H1 (cell line): ENCODE measurements at regions not wholly inside any gene's neighbourhood (a gene's known extent, or its start where the extent isn't known, plus 50 kb on each side); places are given as distances from the start of the nearest gene placed in this dataset.
A peak's percentile ranks its signal among the peaks of the same experiment; 100 is the strongest.

Experiments used
- CTCF ChIA-PET: fragments of 300-600 bp; sonication (Branson Sonifier 250); formaldehyde crosslinking; loops from one replicate; lab custom pipeline; 2021; ENCODE audit not compliant: partially characterized antibody; lab: Charles Lee
- POLR2A ChIA-PET: fragments of 300-600 bp; sonication (Branson Sonifier 250); formaldehyde crosslinking; loops from one replicate; lab custom pipeline; 2021; ENCODE audit warnings: inconsistent platforms; ENCODE audit not compliant: partially characterized antibody; lab: Charles Lee
- DNase-seq, 2 experiments: peaks; one replicate each; pipeline versions ENCODE4 v3.0.0 to v3.0.0-alpha.2; 2010 to 2022; ENCODE audit warnings: low spot score in 2 of 2, low read depth in 1 of 2, mixed read lengths in 1 of 2
- FAIRE-seq: peaks from 2 replicates; lab custom pipeline; 2011; peaks lifted over from hg19 to GRCh38; lab: Jason Lieb, UNC
- H2AFZ ChIP-seq: 2 replicates; pipeline ENCODE4 v1.8.1; 2012; ENCODE audit warnings: low read length, inconsistent platforms
- H2AK5ac ChIP-seq: 2 replicates; pipeline ENCODE4 v1.6.1; 2013; ENCODE audit warnings: low read depth, low read length
- H2BK120ac ChIP-seq: replicated peaks from 2 replicates; pipeline ENCODE3; 2013; ENCODE audit warnings: low read depth, low read length, inconsistent platforms
- H2BK12ac ChIP-seq: 2 replicates; pipeline ENCODE4 v1.6.1; 2013; ENCODE audit warnings: low read depth, low read length
- H2BK15ac ChIP-seq: 2 replicates; pipeline ENCODE4 v1.6.1; 2013; ENCODE audit warnings: low read length
- H2BK20ac ChIP-seq: 2 replicates; pipeline ENCODE4 v1.6.1; 2013; ENCODE audit warnings: low read length
- H2BK5ac ChIP-seq: 2 replicates; pipeline ENCODE4 v1.6.1; 2013; ENCODE audit warnings: low read depth, low read length
- H3K14ac ChIP-seq: 2 replicates; pipeline ENCODE4 v1.6.1; 2013; ENCODE audit warnings: inconsistent platforms; ENCODE audit not compliant: insufficient read length
- H3K18ac ChIP-seq: 2 replicates; pipeline ENCODE4 v1.6.1; 2013; ENCODE audit warnings: low read length; ENCODE audit errors: extremely low read depth
- H3K23ac ChIP-seq: 2 replicates; pipeline ENCODE4 v1.6.1; 2013; ENCODE audit warnings: inconsistent platforms; ENCODE audit not compliant: insufficient read length
- H3K23me2 ChIP-seq: 2 replicates; pipeline ENCODE4 v1.6.1; 2013; ENCODE audit warnings: low read depth, low read length
- H3K27ac ChIP-seq: 2 replicates; pipeline ENCODE4 v1.6.1; 2011; ENCODE audit warnings: low read depth, low read length, inconsistent platforms
- H3K27me3 ChIP-seq, 4 experiments: replicated peaks in 1 of 4; 1 replicate in 1 of 4; 2 replicates in 3 of 4; pipeline versions ENCODE4 v1.6.1 to v1.8.1; 2011 to 2013; ENCODE audit warnings: low read length in 3 of 4, mild to moderate bottlenecking in 3 of 4, inconsistent platforms in 2 of 4, mixed read lengths in 2 of 4, moderate library complexity in 1 of 4; ENCODE audit not compliant: control insufficient read depth in 3 of 4, insufficient read depth in 3 of 4; ENCODE audit errors: extremely low read depth in 1 of 4
- H3K36me3 ChIP-seq, 4 experiments: 2 replicates each; pipeline versions ENCODE4 v1.6.1 to v1.8.1; 2011 to 2013; ENCODE audit warnings: mild to moderate bottlenecking in 4 of 4, low read length in 3 of 4, moderate library complexity in 2 of 4, control low read depth in 1 of 4, inconsistent platforms in 1 of 4; ENCODE audit not compliant: insufficient read depth in 4 of 4, control insufficient read depth in 2 of 4
- H3K4ac ChIP-seq: replicated peaks from 2 replicates; pipeline ENCODE3; 2013; ENCODE audit warnings: low read length, low read depth, mixed read lengths, inconsistent platforms; ENCODE audit not compliant: insufficient read length
- H3K4me1 ChIP-seq, 4 experiments: replicated peaks in 1 of 4; 1 replicate in 1 of 4; 2 replicates in 3 of 4; pipeline versions ENCODE4 v1.6.1 to v1.8.1; 2011 to 2013; ENCODE audit warnings: low read length in 3 of 4, inconsistent platforms in 2 of 4, mixed read lengths in 1 of 4; ENCODE audit not compliant: insufficient read depth in 4 of 4, control insufficient read depth in 3 of 4
- H3K4me2 ChIP-seq, 2 experiments: 2 replicates each; pipeline versions ENCODE4 v1.6.1 to v1.8.1; 2011 to 2013; ENCODE audit warnings: low read depth in 2 of 2, low read length in 2 of 2, control low read depth in 1 of 2, inconsistent platforms in 1 of 2, mild to moderate bottlenecking in 1 of 2; ENCODE audit not compliant: insufficient read depth in 1 of 2
- H3K4me3 ChIP-seq, 4 experiments: fragments of 200-600, 300-600 bp in 1 of 4; sonication (generic), shearing (Covaris generic), sonication (Bioruptor Twin) in 1 of 4; 2 replicates each; pipeline versions ENCODE4 v1.5.1 to v1.8.1; 2011 to 2016; ENCODE audit warnings: low read length in 4 of 4, low read depth in 3 of 4, control low read depth in 2 of 4, inconsistent platforms in 2 of 4, mild to moderate bottlenecking in 2 of 4, mixed read lengths in 1 of 4, moderate library complexity in 1 of 4; ENCODE audit not compliant: insufficient read depth in 2 of 4; ENCODE audit errors: extremely low read depth in 1 of 4
- H3K56ac ChIP-seq: replicated peaks from 2 replicates; pipeline ENCODE3; 2013; ENCODE audit warnings: low read depth, mild to moderate bottlenecking, mixed read lengths, low read length, inconsistent platforms; ENCODE audit not compliant: insufficient read length
- H3K79me1 ChIP-seq: 2 replicates; pipeline ENCODE4 v1.6.1; 2013; ENCODE audit warnings: low read depth, low read length, control low read depth
- H3K79me2 ChIP-seq, 2 experiments: 2 replicates each; pipeline versions ENCODE4 v1.6.1 to v1.8.1; 2012 to 2013; ENCODE audit warnings: low read length in 2 of 2, mild to moderate bottlenecking in 2 of 2, inconsistent platforms in 1 of 2; ENCODE audit not compliant: insufficient read depth in 2 of 2, control insufficient read depth in 1 of 2
- H3K9ac ChIP-seq, 4 experiments: replicated peaks in 1 of 4; 1 replicate in 1 of 4; 2 replicates in 3 of 4; pipeline versions ENCODE4 v1.6.1 to v1.8.1; 2011 to 2013; ENCODE audit warnings: low read depth in 3 of 4, low read length in 3 of 4, control low read depth in 2 of 4, mild to moderate bottlenecking in 2 of 4, moderate library complexity in 2 of 4, inconsistent platforms in 1 of 4; ENCODE audit errors: extremely low read depth in 1 of 4
- H3K9me3 ChIP-seq, 2 experiments: 2 replicates each; pipeline versions ENCODE4 v1.6.1 to v1.8.1; 2012 to 2013; ENCODE audit warnings: mild to moderate bottlenecking in 2 of 2, moderate library complexity in 2 of 2, control low read depth in 1 of 2, inconsistent platforms in 1 of 2, low read depth in 1 of 2, low read length in 1 of 2, mixed read lengths in 1 of 2; ENCODE audit not compliant: insufficient read depth in 2 of 2
- H4K20me1 ChIP-seq, 2 experiments: replicated peaks in 1 of 2; 2 replicates each; pipeline versions ENCODE3 to v1.8.1; 2011 to 2013; ENCODE audit warnings: inconsistent platforms in 2 of 2, low read length in 2 of 2, mild to moderate bottlenecking in 1 of 2; ENCODE audit not compliant: insufficient read depth in 2 of 2, control insufficient read depth in 1 of 2
- H4K5ac ChIP-seq: 2 replicates; pipeline ENCODE4 v1.6.1; 2013; ENCODE audit warnings: low read length, low read depth, mixed read lengths, inconsistent platforms; ENCODE audit not compliant: insufficient read length
- H4K8ac ChIP-seq: 2 replicates; pipeline ENCODE4 v1.8.0; 2013; ENCODE audit warnings: mild to moderate bottlenecking, moderate library complexity, low read length, inconsistent platforms; ENCODE audit not compliant: insufficient read depth; ENCODE audit errors: extremely low read depth
- H4K91ac ChIP-seq: replicated peaks from 2 replicates; pipeline ENCODE3; 2013; ENCODE audit warnings: low read length, mixed read lengths, inconsistent platforms; ENCODE audit not compliant: insufficient read length
- CBX5 ChIP-seq: fragments of 300-800, 300-1000 bp; sonication (generic); IDR thresholded peaks from 2 replicates; pipeline ENCODE4 v1.7.1; 2016; ENCODE audit warnings: antibody characterized with exemption, low read length, low read depth
- GABPA ChIP-seq: IDR thresholded peaks from 2 replicates; pipeline ENCODE4 v1.6.1; 2011; ENCODE audit warnings: mild to moderate bottlenecking, low read length, moderate library complexity, borderline replicate concordance; ENCODE audit not compliant: insufficient read depth
- WGBS, 2 experiments: shearing (Covaris generic) in 1 of 2; methylation state at CpG; one replicate each; pipeline versions ENCODE4 v1.1.6 to v1.1.7; 2013 to 2015; ENCODE audit warnings: low lambda C conversion rate in 2 of 2, mixed read lengths in 2 of 2, inconsistent platforms in 1 of 2, low coverage in 1 of 2, missing lambda C conversion rate in 1 of 2; ENCODE audit not compliant: insufficient replicate concordance in 2 of 2, insufficient coverage in 1 of 2, insufficient read length in 1 of 2; ENCODE audit errors: extremely low coverage in 1 of 2, missing lambda C conversion rate in 1 of 2; 5-methylcytosine and 5-hydroxymethylcytosine counted together

DNA sequence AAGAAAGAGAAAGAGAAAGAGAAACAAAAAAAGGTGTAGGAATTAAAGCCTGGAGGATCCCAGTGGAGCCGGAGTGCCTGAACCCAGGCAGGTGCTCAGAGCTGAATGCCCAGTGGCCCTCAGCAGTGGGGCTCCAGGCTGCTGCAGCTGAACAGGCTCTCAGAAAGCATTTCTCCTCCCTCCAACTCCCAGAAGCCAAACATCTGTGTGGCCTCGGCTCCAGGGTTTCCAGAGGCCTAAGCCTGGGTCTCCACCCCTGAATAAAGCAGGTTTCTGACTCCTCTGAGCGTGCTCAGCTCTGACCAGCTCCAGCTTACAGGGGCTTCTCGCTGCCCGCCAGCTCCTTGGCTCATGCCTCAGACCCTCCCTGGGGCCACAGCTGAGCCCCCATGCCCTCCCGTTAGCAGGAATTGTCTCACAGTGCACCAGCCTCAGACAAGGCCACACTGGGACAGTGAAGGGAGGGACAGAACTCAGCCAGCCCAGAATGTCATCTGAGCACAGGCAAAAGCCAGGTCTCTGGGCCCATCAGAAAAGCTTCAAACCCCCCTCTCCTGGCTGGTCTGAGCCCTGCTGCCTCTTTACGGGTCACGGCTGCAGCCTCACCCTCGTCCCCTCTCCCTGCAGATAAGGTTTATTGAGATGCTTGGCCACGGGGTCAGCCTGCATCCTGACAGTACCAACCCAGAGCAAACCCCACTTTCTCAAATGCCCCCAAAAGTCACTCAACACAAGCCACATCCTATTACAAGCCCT, 114.4 kb upstream of the PPP1R26 start:
- CTCF ChIA-PET = interaction anchor here (0.7 to 1.6 kb wide), 7 partner anchors 23 to 905 kb away, joined by 3 to 6 read pairs (median 3); no protein-coding TSS in a partner anchor
- Histone ChIP-seq H2BK15ac (peak overlapping the region; percentile 40; the same call in 1 of the 2 replicates), H3K18ac (peak overlapping the region; percentile 56), H3K4me2 (peak overlapping the region; percentile 35 to 56; a peak in 1 of 4 replicates), H3K36me3 (no peaks in the 10 kb centered on the region), H3K4ac (no peak overlapping the region), H2BK12ac (peak overlapping the region; percentile 55; the same call in 1 of the 2 replicates), H3K56ac (no peak overlapping the region), H2AK5ac (0 out of 2 replicates have a peak overlapping the region, but pooled peaks have one; percentile 20), H3K79me1 (no peaks in the 10 kb centered on the region; the same call in 1 of the 2 replicates), H4K5ac (no peak overlapping the region), H4K20me1 (no peaks in the 10 kb centered on the region), H4K8ac (no peak overlapping the region; the same call in none of the 2 replicates), H2BK5ac (peak overlapping the region; percentile 73; the same call in 1 of the 2 replicates), H2BK120ac (no peak overlapping the region), H3K9me3 (peaks cover 0 to 5% of the 10 kb centered on the region in 2 experiments; a peak in 1 of 4 replicates), H3K9ac (no peak overlapping the region), H3K79me2 (no peaks in the 10 kb centered on the region), H4K91ac (peak overlapping the region; percentile 66), H2AFZ (no peak overlapping the region), H3K23ac (no peak overlapping the region), H3K23me2 (peaks cover 7% of the 10 kb centered on the region; the same call in 1 of the 2 replicates), H2BK20ac (peak overlapping the region; percentile 61; the same call in 1 of the 2 replicates), H3K27ac (no peak overlapping the region), H3K27me3 (no peaks in the 10 kb centered on the region), H3K4me3 (no peak overlapping the region), H3K4me1 (peaks cover 6 to 20% (median 16%) of the 10 kb centered on the region in 4 experiments), H3K14ac (no peak overlapping the region)
- no peak for DNase-seq
- POLR2A ChIA-PET = no interaction called here
- TF ChIP-seq GABPA (0 out of 2 replicates have a peak, but pooled peaks have one; percentile 15), CBX5 (no peak)
- WGBS, 2 experiments = 80% methylated on average over 10 of the region's 10 CpGs; no CpG with 5 or more reads in 1 of the 2 experiments
- FAIRE-seq = no peak
